ENCODE measurements at regions not wholly inside any gene's neighbourhood (a gene's known extent, or its start where the extent isn't known, plus 50 kb on each side); places are given as distances from the start of the nearest gene placed in this dataset.
"Not testable (repeated sequence)": the region's sequence is repeated elsewhere in the genome, so short reads cannot be mapped to it uniquely, and the experiment has no call there.

- no peak for TF ChIP-seq YY1 (tag by site-specific recombination; IDR thresholded peaks at IDR 0.05)
- Histone ChIP-seq H3K36me3 (ENCODE audit: control insufficient read depth in 2 of 2, insufficient read depth in 1 of 2, low read length in 2 of 2) (no peaks in the 10 kb centered on the region), H3K4me1 (ENCODE audit: control insufficient read depth, insufficient read depth, low read length) (no peaks in the 10 kb centered on the region), H3K4me3 (ENCODE audit: low read depth, low read length) (no peak overlapping the region), H3K9me3 (ENCODE audit: control insufficient read depth, insufficient read depth, low read depth, low read length) (no peaks in the 10 kb centered on the region), H3K27ac (ENCODE audit: extremely low read depth, low read depth, low read length) (no peak overlapping the region)
- ChIA-PET POLR2A (no interaction called here), CTCF (no interaction called here)
Observed at GRCh38 chr3:84307339-84307738, 651.5 kb upstream of the CADM2 start.

GRCh38 chr3:84308379-84308778 lies 650.4 kb upstream of the CADM2 start:
- CTCF ChIA-PET: no interaction called here

DNA sequence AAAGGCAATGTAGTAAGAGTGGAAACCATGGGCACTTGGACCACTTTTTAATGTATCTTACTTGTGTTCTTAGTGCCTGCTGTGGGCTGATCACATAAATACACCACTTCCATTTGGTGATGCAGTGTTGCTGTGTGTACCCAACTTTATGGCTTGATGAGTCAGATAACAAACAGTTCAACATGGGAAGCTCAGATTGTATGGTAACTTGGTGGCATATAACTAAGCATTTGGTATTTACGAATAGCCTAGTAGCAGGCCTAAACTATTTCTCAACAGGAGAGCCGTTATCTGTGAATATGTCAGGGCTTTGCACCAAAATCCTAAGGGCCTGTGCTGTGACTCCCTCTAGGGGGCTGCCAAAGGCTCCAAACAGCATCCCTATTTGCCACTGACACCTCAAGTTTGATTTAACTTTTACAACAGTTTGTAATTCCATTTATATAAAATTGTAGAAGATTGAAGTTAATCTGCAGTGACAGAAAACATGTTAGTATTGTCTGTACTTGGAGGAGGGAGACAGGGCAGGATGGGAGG lies 640.4 kb upstream of the CADM2 start:
- TF ChIP-seq SCRT1 (tag by site-specific recombination; IDR thresholded peaks at IDR 0.05; ENCODE audit: borderline replicate concordance): no peak
- TF ChIP-seq ZNF302 (tag by site-specific recombination; IDR thresholded peaks at IDR 0.05; ENCODE audit: low read depth): no peak
- TF ChIP-seq KLF16 (tag by site-specific recombination; IDR thresholded peaks at IDR 0.05): no peak
- TF ChIP-seq KLF7 (tag by site-specific recombination; IDR thresholded peaks at IDR 0.05; ENCODE audit: borderline replicate concordance): no peak
- no peak for TF ChIP-seq ZSCAN5A (tag by site-specific recombination; IDR thresholded peaks at IDR 0.05)
- no peak for TF ChIP-seq ZNF155 (tag by site-specific recombination; IDR thresholded peaks at IDR 0.05)
- no peak for TF ChIP-seq ZNF513 (tag by site-specific recombination; IDR thresholded peaks at IDR 0.05)
- no peak for TF ChIP-seq ZFP3 (tag by site-specific recombination; IDR thresholded peaks at IDR 0.05; ENCODE audit: low read depth)
- ChIA-PET CTCF (interaction anchor here (0.6 kb wide), 1 partner anchor 42 kb away, joined by 3 read pairs; no protein-coding TSS in a partner anchor), POLR2A (no interaction called here)
- Histone ChIP-seq H3K4me3 (ENCODE audit: low read depth, low read length) (no peak overlapping the region), H3K27ac (ENCODE audit: extremely low read depth, low read depth, low read length) (no peak overlapping the region), H3K4me1 (ENCODE audit: control insufficient read depth, insufficient read depth, low read length) (no peaks in the 10 kb centered on the region), H3K36me3 (ENCODE audit: control insufficient read depth in 2 of 2, insufficient read depth in 1 of 2, low read length in 2 of 2) (no peaks in the 10 kb centered on the region), H3K9me3 (ENCODE audit: control insufficient read depth, insufficient read depth, low read depth, low read length) (no peaks in the 10 kb centered on the region)

More at GRCh38 chr3:84308379-84308778, 650.4 kb upstream of the CADM2 start:
- Histone ChIP-seq H3K9me3 (ENCODE audit: control insufficient read depth, insufficient read depth, low read depth, low read length) (no peaks in the 10 kb centered on the region), H3K36me3 (ENCODE audit: control insufficient read depth in 2 of 2, insufficient read depth in 1 of 2, low read length in 2 of 2) (no peaks in the 10 kb centered on the region), H3K4me1 (ENCODE audit: control insufficient read depth, insufficient read depth, low read length) (no peaks in the 10 kb centered on the region), H3K27ac (ENCODE audit: extremely low read depth, low read depth, low read length) (no peak overlapping the region), H3K4me3 (ENCODE audit: low read depth, low read length) (no peak overlapping the region)
- no peak for TF ChIP-seq ZNF266 (tag by site-specific recombination; IDR thresholded peaks at IDR 0.05; ENCODE audit: low read depth)
- TF ChIP-seq ZSCAN4 (tag by site-specific recombination; IDR thresholded peaks at IDR 0.05): no peak
- no peak for TF ChIP-seq ZNF433 (tag by site-specific recombination; IDR thresholded peaks at IDR 0.05; ENCODE audit: low read depth)
- TF ChIP-seq OSR2 (tag by site-specific recombination; IDR thresholded peaks at IDR 0.05): no peak
- TF ChIP-seq, protein P1, sequence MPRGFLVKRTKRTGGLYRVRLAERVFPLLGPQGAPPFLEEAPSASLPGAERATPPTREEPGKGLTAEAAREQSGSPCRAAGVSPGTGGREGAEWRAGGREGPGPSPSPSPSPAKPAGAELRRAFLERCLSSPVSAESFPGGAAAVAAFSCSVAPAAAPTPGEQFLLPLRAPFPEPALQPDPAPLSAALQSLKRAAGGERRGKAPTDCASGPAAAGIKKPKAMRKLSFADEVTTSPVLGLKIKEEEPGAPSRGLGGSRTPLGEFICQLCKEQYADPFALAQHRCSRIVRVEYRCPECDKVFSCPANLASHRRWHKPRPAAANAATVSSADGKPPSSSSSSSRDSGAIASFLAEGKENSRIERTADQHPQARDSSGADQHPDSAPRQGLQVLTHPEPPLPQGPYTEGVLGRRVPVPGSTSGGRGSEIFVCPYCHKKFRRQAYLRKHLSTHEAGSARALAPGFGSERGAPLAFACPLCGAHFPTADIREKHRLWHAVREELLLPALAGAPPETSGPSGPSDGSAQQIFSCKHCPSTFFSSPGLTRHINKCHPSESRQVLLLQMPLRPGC (tag by site-specific recombination; IDR thresholded peaks at IDR 0.05): no peak
- TF ChIP-seq ZNF292 (tag by site-specific recombination; IDR thresholded peaks at IDR 0.05; ENCODE audit: borderline replicate concordance, low read depth): no peak
- TF ChIP-seq KLF17 (tag by site-specific recombination; IDR thresholded peaks at IDR 0.05): no peak
- TF ChIP-seq ZNF404 (tag by site-specific recombination; IDR thresholded peaks at IDR 0.05): no peak
- TF ChIP-seq ZNF791 (tag by site-specific recombination; IDR thresholded peaks at IDR 0.05): no peak
- TF ChIP-seq ZNF580 (tag by site-specific recombination; IDR thresholded peaks at IDR 0.05): no peak
- POLR2A ChIA-PET: no interaction called here

DNA sequence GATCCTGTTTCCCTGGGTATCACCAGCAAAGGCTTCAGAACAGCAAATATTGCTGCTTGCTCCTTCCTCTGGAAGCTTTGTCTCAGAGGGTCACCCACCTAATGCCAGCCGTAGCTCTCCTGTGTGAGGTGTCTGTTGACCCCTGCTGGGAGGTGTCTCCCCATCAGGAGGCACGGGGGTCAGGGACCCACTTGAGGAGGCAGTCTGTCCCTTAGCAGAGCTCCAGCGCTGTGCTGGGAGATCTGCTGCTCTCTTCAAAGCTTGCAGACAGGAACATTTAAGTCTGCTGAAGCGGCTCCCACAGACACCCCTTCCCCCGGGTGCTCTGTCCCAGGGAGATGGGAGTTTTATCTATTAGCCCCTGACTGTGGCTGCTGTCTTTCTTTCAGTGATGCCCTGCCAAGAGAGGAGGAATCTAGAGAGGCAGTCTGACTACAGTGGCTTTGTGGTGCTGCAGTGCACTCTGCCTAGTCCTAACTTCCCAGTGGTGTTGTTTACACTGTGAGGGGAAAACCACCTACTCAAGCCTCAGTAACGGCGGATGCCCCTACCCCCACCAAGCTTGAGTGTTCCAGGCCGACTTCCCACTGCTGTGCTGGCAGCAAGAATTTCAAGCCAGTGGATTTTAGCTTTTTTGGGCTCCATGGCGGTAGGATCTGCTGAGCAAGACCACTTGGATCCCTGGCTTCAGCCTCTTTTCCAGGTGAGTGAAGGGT lies 593.1 kb upstream of the CADM2 start:
- H3K36me3 ChIP-seq (ENCODE audit: control insufficient read depth in 2 of 2, insufficient read depth in 1 of 2, low read length in 2 of 2); H3K9me3 ChIP-seq (ENCODE audit: control insufficient read depth, insufficient read depth, low read depth, low read length); H3K4me3 ChIP-seq (ENCODE audit: low read depth, low read length); POLR2A ChIA-PET; H3K4me1 ChIP-seq (ENCODE audit: control insufficient read depth, insufficient read depth, low read length); H3K27ac ChIP-seq (ENCODE audit: extremely low read depth, low read depth, low read length): not testable (repeated sequence)
- CTCF ChIA-PET: interaction anchor here (0.6 kb wide), 1 partner anchor 1337 kb away, joined by 3 read pairs; no protein-coding TSS in a partner anchor

All from HEK293 (cell line).